AG09309 (cell line): ENCODE measurements at regions not wholly inside any gene's neighbourhood (a gene's known extent, or its start where the extent isn't known, plus 50 kb on each side); places are given as distances from the start of the nearest gene placed in this dataset.
A peak's percentile ranks its signal among the peaks of the same experiment; 100 is the strongest.

ENCODE experiments used
- DNase-seq: peaks from one replicate; pipeline ENCODE4 v3.0.0-alpha.2; 2010; ENCODE audit warnings: low read depth
- H3K4me3 ChIP-seq: 2 replicates; pipeline ENCODE4 v1.5.1; 2011; ENCODE audit warnings: mild to moderate bottlenecking, low read depth, low read length, moderate library complexity; ENCODE audit not compliant: control insufficient read depth
- TF ChIP-seq, protein P1 (sequence below): IDR thresholded peaks from 2 replicates; pipeline ENCODE4 v1.5.1; 2011; ENCODE audit warnings: mild to moderate bottlenecking, low read depth, low read length, inconsistent platforms; ENCODE audit not compliant: insufficient read depth, control insufficient read depth; ENCODE audit errors: missing control alignments

DNA sequence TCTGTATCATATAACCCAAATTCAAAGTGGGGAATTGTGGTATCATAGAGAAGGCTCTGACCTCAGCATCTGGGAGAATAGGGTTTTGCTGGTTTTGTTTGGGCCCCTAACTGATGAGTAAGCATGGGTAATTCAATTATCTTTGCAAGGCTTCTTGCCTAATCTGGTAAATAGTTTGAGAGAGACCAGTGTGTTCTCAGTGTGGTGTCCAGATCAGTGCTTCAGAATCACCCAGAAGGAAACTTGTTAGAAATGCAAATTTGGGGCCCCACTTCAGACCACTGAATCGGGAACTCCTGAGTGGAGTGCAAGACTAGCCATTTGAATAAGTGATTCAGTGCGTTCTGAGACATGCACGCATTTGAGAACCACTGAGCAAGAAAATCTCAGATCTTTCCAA, 282.7 kb downstream of the EPHA4 start:
- TF ChIP-seq, protein P1, sequence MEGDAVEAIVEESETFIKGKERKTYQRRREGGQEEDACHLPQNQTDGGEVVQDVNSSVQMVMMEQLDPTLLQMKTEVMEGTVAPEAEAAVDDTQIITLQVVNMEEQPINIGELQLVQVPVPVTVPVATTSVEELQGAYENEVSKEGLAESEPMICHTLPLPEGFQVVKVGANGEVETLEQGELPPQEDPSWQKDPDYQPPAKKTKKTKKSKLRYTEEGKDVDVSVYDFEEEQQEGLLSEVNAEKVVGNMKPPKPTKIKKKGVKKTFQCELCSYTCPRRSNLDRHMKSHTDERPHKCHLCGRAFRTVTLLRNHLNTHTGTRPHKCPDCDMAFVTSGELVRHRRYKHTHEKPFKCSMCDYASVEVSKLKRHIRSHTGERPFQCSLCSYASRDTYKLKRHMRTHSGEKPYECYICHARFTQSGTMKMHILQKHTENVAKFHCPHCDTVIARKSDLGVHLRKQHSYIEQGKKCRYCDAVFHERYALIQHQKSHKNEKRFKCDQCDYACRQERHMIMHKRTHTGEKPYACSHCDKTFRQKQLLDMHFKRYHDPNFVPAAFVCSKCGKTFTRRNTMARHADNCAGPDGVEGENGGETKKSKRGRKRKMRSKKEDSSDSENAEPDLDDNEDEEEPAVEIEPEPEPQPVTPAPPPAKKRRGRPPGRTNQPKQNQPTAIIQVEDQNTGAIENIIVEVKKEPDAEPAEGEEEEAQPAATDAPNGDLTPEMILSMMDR, result no peak
- peak; percentile 20 for DNase-seq
- no peak overlapping the region for H3K4me3 ChIP-seq

DNA sequence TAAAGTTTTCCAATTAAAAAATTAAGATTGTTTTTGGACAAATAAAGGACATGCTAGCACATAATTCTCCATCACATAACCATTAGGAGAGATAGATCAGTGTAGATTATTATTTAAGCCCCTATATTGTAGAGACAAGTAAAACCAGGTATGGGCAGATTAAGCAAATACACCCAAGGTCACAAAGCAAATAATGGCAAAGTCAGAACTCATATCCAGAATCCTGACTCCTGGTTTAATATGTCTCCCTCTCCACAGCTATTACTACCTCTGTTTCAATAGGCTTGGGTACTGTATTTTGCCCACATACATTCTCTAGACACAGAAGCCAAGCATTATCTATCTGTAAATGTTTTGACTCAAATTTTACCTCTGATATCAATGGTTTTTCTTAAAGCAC, 282.3 kb downstream of the EPHA4 start:
- no peak overlapping the region for H3K4me3 ChIP-seq
- TF ChIP-seq, protein P1, result no peak
- DNase-seq, result no peak

DNA sequence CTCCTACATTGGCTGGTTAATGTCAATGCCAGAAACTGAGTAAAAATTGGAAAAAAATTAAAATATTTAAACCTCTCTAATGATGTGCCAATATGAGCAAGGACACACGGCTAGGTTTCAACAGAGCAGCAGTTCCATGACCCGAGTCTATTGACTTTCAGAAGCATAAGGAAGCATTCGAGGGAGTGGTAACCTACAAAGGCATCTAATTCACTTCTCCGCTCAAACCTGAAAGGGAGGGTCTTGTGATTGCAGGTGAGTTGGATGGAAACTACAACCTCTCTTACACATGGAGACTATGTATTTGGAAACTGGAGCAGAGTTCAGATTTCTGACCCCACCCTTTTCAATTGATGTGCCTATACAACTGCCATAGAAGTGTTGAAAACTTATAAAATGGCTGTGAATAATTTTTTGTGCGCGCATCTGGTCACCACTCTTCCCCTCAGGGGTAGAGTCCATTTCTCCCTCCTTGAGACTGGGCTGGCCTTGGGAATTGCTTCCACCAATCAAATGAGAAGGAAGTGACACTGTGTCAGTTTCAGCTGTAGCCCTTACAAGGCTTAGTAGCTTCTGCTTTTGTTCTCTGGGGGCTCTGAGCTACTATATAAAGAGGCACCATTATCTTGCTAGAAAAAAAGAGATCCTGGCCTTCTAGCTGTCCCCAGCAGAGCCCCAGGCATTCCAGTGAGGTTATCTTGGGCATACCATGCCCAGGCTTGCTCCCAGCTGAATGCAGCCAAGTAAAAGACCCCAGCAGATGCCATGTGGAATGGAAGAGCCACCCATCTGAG, 278.0 kb downstream of the EPHA4 start:
- TF ChIP-seq, protein P1, result no peak
- no peak overlapping the region for H3K4me3 ChIP-seq
- DNase-seq, result no peak

GRCh38 chr2:221304916-221305315, 267.2 kb downstream of the EPHA4 start:
- no peak overlapping the region for H3K4me3 ChIP-seq
- no peak for DNase-seq
- TF ChIP-seq, protein P1, result no peak

GRCh38 chr2:221308507-221309066, 263.5 kb downstream of the EPHA4 start:
- TF ChIP-seq, protein P1, result no peak
- no peak overlapping the region for H3K4me3 ChIP-seq
- DNase-seq, result no peak

- H3K4me3 ChIP-seq, result no peak overlapping the region
- no peak for DNase-seq
- TF ChIP-seq, protein P1, result no peak
Measured at GRCh38 chr2:221309892-221310583, 262.1 kb downstream of the EPHA4 start.
